SU-DHL-6 (cell line): ENCODE measurements at regions not wholly inside any gene's neighbourhood (a gene's known extent, or its start where the extent isn't known, plus 50 kb on each side); places are given as distances from the start of the nearest gene placed in this dataset.

Experiments
- EZH2phosphoT487 ChIP-seq: fragments of 200-600 bp; sonication (generic), shearing (Covaris generic); conservative IDR thresholded peaks from 2 replicates; pipeline ENCODE4 v1.6.1; 2018; ENCODE audit warnings: mild to moderate bottlenecking, antibody characterized with exemption, low read length, moderate library complexity, mixed read lengths
- TF ChIP-seq, protein P1 (sequence below): fragments of 200-600 bp; sonication (generic); IDR thresholded peaks from one replicate; pipeline ENCODE4 v1.5.1; 2017; ENCODE audit warnings: antibody characterized with exemption, mild to moderate bottlenecking, low read length, moderate library complexity; ENCODE audit not compliant: insufficient read depth, poor library complexity, severe bottlenecking

DNA sequence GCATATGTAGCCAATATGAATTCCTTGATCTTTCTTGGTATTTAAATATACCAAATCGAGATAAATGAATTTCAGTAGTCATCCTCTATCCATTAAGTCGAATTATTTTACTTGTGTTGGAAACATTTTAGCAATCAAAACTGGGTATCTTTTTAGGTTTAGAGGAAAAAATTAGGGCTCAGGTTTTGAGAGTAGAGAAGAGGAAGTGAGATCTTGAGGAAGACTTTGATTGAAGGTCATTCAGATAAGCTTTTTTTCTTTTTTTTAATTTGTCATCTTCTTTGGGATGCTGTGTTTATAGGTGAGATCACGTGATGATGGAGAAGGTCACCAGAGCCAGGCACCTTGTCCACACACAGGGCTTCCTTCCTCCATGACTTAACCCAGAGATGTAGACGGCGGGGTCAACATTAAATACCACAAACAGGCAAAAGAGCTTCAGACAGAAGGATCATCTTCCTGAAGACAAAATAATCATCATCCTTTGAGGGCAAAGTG is 750.1 kb downstream of the RNF144A start:
- TF ChIP-seq EZH2phosphoT487, result no peak
- TF ChIP-seq, protein P1, sequence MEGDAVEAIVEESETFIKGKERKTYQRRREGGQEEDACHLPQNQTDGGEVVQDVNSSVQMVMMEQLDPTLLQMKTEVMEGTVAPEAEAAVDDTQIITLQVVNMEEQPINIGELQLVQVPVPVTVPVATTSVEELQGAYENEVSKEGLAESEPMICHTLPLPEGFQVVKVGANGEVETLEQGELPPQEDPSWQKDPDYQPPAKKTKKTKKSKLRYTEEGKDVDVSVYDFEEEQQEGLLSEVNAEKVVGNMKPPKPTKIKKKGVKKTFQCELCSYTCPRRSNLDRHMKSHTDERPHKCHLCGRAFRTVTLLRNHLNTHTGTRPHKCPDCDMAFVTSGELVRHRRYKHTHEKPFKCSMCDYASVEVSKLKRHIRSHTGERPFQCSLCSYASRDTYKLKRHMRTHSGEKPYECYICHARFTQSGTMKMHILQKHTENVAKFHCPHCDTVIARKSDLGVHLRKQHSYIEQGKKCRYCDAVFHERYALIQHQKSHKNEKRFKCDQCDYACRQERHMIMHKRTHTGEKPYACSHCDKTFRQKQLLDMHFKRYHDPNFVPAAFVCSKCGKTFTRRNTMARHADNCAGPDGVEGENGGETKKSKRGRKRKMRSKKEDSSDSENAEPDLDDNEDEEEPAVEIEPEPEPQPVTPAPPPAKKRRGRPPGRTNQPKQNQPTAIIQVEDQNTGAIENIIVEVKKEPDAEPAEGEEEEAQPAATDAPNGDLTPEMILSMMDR, result no peak
